Endothelial cell (in vitro differentiated cells): ENCODE measurements at regions not wholly inside any gene's neighbourhood (a gene's known extent, or its start where the extent isn't known, plus 50 kb on each side); places are given as distances from the start of the nearest gene placed in this dataset.

Source experiments
- DNase-seq: peaks from one replicate; pipeline ENCODE4 v3.0.0; 2021; ENCODE audit warnings: low spot score
- H3K27ac Mint-ChIP-seq: one replicate; pipeline ENCODE4 v1.8.0; 2021; ENCODE audit warnings: mixed read lengths, inconsistent platforms; ENCODE audit not compliant: unreplicated experiment
- H3K27me3 Mint-ChIP-seq: one replicate; pipeline ENCODE4 v1.8.0; 2021; ENCODE audit warnings: mild to moderate bottlenecking, moderate library complexity, mixed read lengths, inconsistent platforms; ENCODE audit not compliant: unreplicated experiment
- H3K36me3 Mint-ChIP-seq: one replicate; pipeline ENCODE4 v1.8.0; 2021; ENCODE audit warnings: mild to moderate bottlenecking, low read depth, mixed read lengths, inconsistent platforms; ENCODE audit not compliant: unreplicated experiment
- H3K4me1 Mint-ChIP-seq: one replicate; pipeline ENCODE4 v1.8.0; 2021; ENCODE audit warnings: mild to moderate bottlenecking, mixed read lengths, inconsistent platforms; ENCODE audit not compliant: unreplicated experiment
- H3K4me3 Mint-ChIP-seq: one replicate; pipeline ENCODE4 v1.8.0; 2021; ENCODE audit warnings: mild to moderate bottlenecking, mixed read lengths, inconsistent platforms; ENCODE audit not compliant: unreplicated experiment
- H3K9me3 Mint-ChIP-seq: one replicate; pipeline ENCODE4 v1.8.0; 2021; ENCODE audit warnings: mixed read lengths, inconsistent platforms; ENCODE audit not compliant: unreplicated experiment
- CTCF ChIP-seq: fragments of 200-600 bp; sonication (generic); IDR thresholded peaks from one replicate; pipeline ENCODE4 v1.5.0; 2021; ENCODE audit warnings: antibody characterized with exemption; ENCODE audit not compliant: unreplicated experiment

- H3K27ac Mint-ChIP-seq, result no peak overlapping the region
- peaks cover 2% of the 10 kb centered on the region for H3K27me3 Mint-ChIP-seq
- no peak for DNase-seq
- TF ChIP-seq CTCF, result no peak
- no peaks in the 10 kb centered on the region for H3K36me3 Mint-ChIP-seq
- H3K9me3 Mint-ChIP-seq, result peaks cover 11% of the 10 kb centered on the region
- no peak overlapping the region for H3K4me3 Mint-ChIP-seq
- no peaks in the 10 kb centered on the region for H3K4me1 Mint-ChIP-seq
Measured at GRCh38 chr20:63145156-63145555, 70.8 kb downstream of the YTHDF1 start.

- Mint-ChIP-seq H3K27me3 (no peaks in the 10 kb centered on the region), H3K9me3 (peaks cover 8% of the 10 kb centered on the region), H3K27ac (no peak overlapping the region), H3K4me1 (no peaks in the 10 kb centered on the region), H3K4me3 (no peak overlapping the region), H3K36me3 (no peaks in the 10 kb centered on the region)
- no peak for DNase-seq
- TF ChIP-seq CTCF, result no peak
Measured at GRCh38 chr20:63142933-63143332, 73.0 kb downstream of the YTHDF1 start.

GRCh38 chr20:63141531-63141930 is 74.4 kb downstream of the YTHDF1 start:
- Mint-ChIP-seq H3K36me3 (no peaks in the 10 kb centered on the region), H3K27me3 (no peaks in the 10 kb centered on the region), H3K4me1 (no peaks in the 10 kb centered on the region), H3K4me3 (no peak overlapping the region), H3K27ac (no peak overlapping the region), H3K9me3 (peaks cover 4% of the 10 kb centered on the region)
- no peak for TF ChIP-seq CTCF
- DNase-seq, result no peak

GRCh38 chr20:63140514-63141433 is 75.2 kb downstream of the YTHDF1 start:
- no peak for DNase-seq
- Mint-ChIP-seq H3K4me1 (no peaks in the 10 kb centered on the region), H3K36me3 (no peaks in the 10 kb centered on the region), H3K4me3 (no peak overlapping the region), H3K27ac (no peak overlapping the region), H3K27me3 (no peaks in the 10 kb centered on the region), H3K9me3 (peaks cover 4% of the 10 kb centered on the region)
- no peak for TF ChIP-seq CTCF

- no peak overlapping the region for H3K27ac Mint-ChIP-seq
- H3K36me3 Mint-ChIP-seq, result no peaks in the 10 kb centered on the region
- no peak overlapping the region for H3K4me3 Mint-ChIP-seq
- no peaks in the 10 kb centered on the region for H3K27me3 Mint-ChIP-seq
- peaks cover 4% of the 10 kb centered on the region for H3K9me3 Mint-ChIP-seq
- no peak for TF ChIP-seq CTCF
- no peak for DNase-seq
- H3K4me1 Mint-ChIP-seq, result no peaks in the 10 kb centered on the region
Measured at GRCh38 chr20:63139837-63140236, 76.1 kb downstream of the YTHDF1 start.
